Activated CD4-positive, alpha-beta memory T cell treated with anti-CD3 and anti-CD28 coated beads for 36 hours (primary cell): ENCODE measurements at regions not wholly inside any gene's neighbourhood (a gene's known extent, or its start where the extent isn't known, plus 50 kb on each side); places are given as distances from the start of the nearest gene placed in this dataset.
"Not testable (repeated sequence)": the region's sequence is repeated elsewhere in the genome, so short reads cannot be mapped to it uniquely, and the experiment has no call there.

ENCODE experiments used
- CTCF ChIA-PET: fragments of 350-600 bp; sonication (Branson Sonifier 250); formaldehyde crosslinking; loops from one replicate; lab custom pipeline; 2021; ENCODE audit warnings: antibody characterized with exemption, inconsistent platforms; lab: Charles Lee
- POLR2A ChIA-PET: fragments of 350-600 bp; sonication (Branson Sonifier 250); formaldehyde crosslinking; loops from one replicate; lab custom pipeline; 2021; ENCODE audit warnings: antibody characterized with exemption; lab: Charles Lee
- DNase-seq: peaks from one replicate; pipeline ENCODE4 v3.0.0-alpha.2; 2020
- H3K27ac Mint-ChIP-seq: one replicate; pipeline ENCODE4 v1.8.0; 2021; ENCODE audit warnings: mixed read lengths
- H3K27me3 Mint-ChIP-seq: one replicate; pipeline ENCODE4 v1.8.0; 2021; ENCODE audit warnings: mixed read lengths
- H3K36me3 Mint-ChIP-seq: one replicate; pipeline ENCODE4 v1.8.0; 2021; ENCODE audit warnings: mixed read lengths
- H3K4me1 Mint-ChIP-seq: one replicate; pipeline ENCODE4 v1.8.0; 2021; ENCODE audit warnings: low read depth, mixed read lengths
- H3K4me3 Mint-ChIP-seq: one replicate; pipeline ENCODE4 v1.8.0; 2021; ENCODE audit warnings: mild to moderate bottlenecking, mixed read lengths
- H3K9me3 Mint-ChIP-seq: one replicate; pipeline ENCODE4 v1.8.0; 2021; ENCODE audit warnings: mixed read lengths
- intact Hi-C: fragments of 100-400 bp; cut with micrococcal nuclease; formaldehyde crosslinking; loops from one replicate; pipeline ENCODE4 v1.15.1; 2023

- H3K4me3 Mint-ChIP-seq, intact Hi-C loops, H3K9me3 Mint-ChIP-seq, H3K4me1 Mint-ChIP-seq, H3K27ac Mint-ChIP-seq, H3K36me3 Mint-ChIP-seq, DNase-seq, CTCF ChIA-PET, POLR2A ChIA-PET: not testable (repeated sequence)
- H3K27me3 Mint-ChIP-seq, result peaks cover 10% of the 10 kb centered on the region
Measured at GRCh38 chr1:198404632-198405031, 135.8 kb downstream of the ATP6V1G3 start.

- Mint-ChIP-seq H3K9me3 (peaks cover 4% of the 10 kb centered on the region), H3K4me1 (no peaks in the 10 kb centered on the region), H3K36me3 (no peaks in the 10 kb centered on the region), H3K27ac (no peak overlapping the region), H3K27me3 (peaks cover 14% of the 10 kb centered on the region), H3K4me3 (no peak overlapping the region)
- POLR2A ChIA-PET, result interaction anchor here (0.6 kb wide), 1 partner anchor 584 kb away, joined by 4 read pairs; no protein-coding TSS in a partner anchor
- no peak for DNase-seq
- CTCF ChIA-PET, result no interaction called here
- intact Hi-C loops, result no loop called here
Measured at GRCh38 chr1:198400063-198400462, 140.4 kb downstream of the ATP6V1G3 start.

- Mint-ChIP-seq H3K27me3 (peaks cover 13% of the 10 kb centered on the region), H3K4me1 (no peaks in the 10 kb centered on the region), H3K27ac (no peak overlapping the region), H3K4me3 (no peak overlapping the region), H3K36me3 (no peaks in the 10 kb centered on the region), H3K9me3 (no peaks in the 10 kb centered on the region)
- ChIA-PET CTCF (no interaction called here), POLR2A (interaction anchor here (0.6 kb wide), 1 partner anchor 584 kb away, joined by 4 read pairs; no protein-coding TSS in a partner anchor)
- DNase-seq, result no peak
- intact Hi-C loops, result no loop called here
Measured at GRCh38 chr1:198399452-198399851, 141.0 kb downstream of the ATP6V1G3 start.

GRCh38 chr1:198397208-198397808, 143.2 kb downstream of the ATP6V1G3 start:
- peaks cover 13% of the 10 kb centered on the region for H3K27me3 Mint-ChIP-seq
- intact Hi-C loops, result no loop called here
- ChIA-PET POLR2A (no interaction called here), CTCF (no interaction called here)
- H3K4me3 Mint-ChIP-seq, result no peak overlapping the region
- no peaks in the 10 kb centered on the region for H3K36me3 Mint-ChIP-seq
- H3K27ac Mint-ChIP-seq, result no peak overlapping the region
- H3K9me3 Mint-ChIP-seq, result no peaks in the 10 kb centered on the region
- DNase-seq, result no peak
- H3K4me1 Mint-ChIP-seq, result no peaks in the 10 kb centered on the region

GRCh38 chr1:198391393-198392020, 149.0 kb downstream of the ATP6V1G3 start:
- Mint-ChIP-seq H3K4me1 (no peaks in the 10 kb centered on the region), H3K9me3 (no peaks in the 10 kb centered on the region), H3K36me3 (no peaks in the 10 kb centered on the region), H3K27me3 (peaks cover 3% of the 10 kb centered on the region), H3K4me3 (no peak overlapping the region), H3K27ac (no peak overlapping the region)
- no peak for DNase-seq
- CTCF ChIA-PET, result interaction anchor here (0.5 kb wide), 1 partner anchor 123 kb away, joined by 4 read pairs; no protein-coding TSS in a partner anchor
- intact Hi-C loops, result no loop called here
- POLR2A ChIA-PET, result interaction anchor here (0.6 kb wide), 1 partner anchor 13 kb away, joined by 4 read pairs; no protein-coding TSS in a partner anchor

- Mint-ChIP-seq H3K36me3 (no peaks in the 10 kb centered on the region), H3K4me3 (no peak overlapping the region), H3K4me1 (no peaks in the 10 kb centered on the region), H3K27me3 (peaks cover 3% of the 10 kb centered on the region), H3K27ac (no peak overlapping the region), H3K9me3 (no peaks in the 10 kb centered on the region)
- ChIA-PET CTCF (interaction anchor here (0.5 kb wide), 1 partner anchor 14 kb away, joined by 3 read pairs; no protein-coding TSS in a partner anchor), POLR2A (no interaction called here)
- intact Hi-C loops, result no loop called here
- no peak for DNase-seq
Measured at GRCh38 chr1:198387587-198387986, 152.9 kb downstream of the ATP6V1G3 start.

- Mint-ChIP-seq H3K27ac (no peak overlapping the region), H3K4me1 (peaks cover 30% of the 10 kb centered on the region), H3K36me3 (peaks cover 6% of the 10 kb centered on the region), H3K9me3 (peaks cover 9% of the 10 kb centered on the region), H3K4me3 (no peak overlapping the region), H3K27me3 (no peaks in the 10 kb centered on the region)
- no peak for DNase-seq
- CTCF ChIA-PET, result no interaction called here
- POLR2A ChIA-PET, result no interaction called here
- intact Hi-C loops, result no loop called here
Measured at GRCh38 chr1:198380275-198380674, 160.2 kb downstream of the ATP6V1G3 start.

- H3K27me3 Mint-ChIP-seq, result no peaks in the 10 kb centered on the region
- H3K4me3 Mint-ChIP-seq, result no peak overlapping the region
- intact Hi-C loops, result no loop called here
- ChIA-PET POLR2A (no interaction called here), CTCF (interaction anchor here (1.1 kb wide), 1 partner anchor 11 kb away, joined by 3 read pairs; no protein-coding TSS in a partner anchor)
- no peak for DNase-seq
- H3K4me1 Mint-ChIP-seq, result peaks cover 31% of the 10 kb centered on the region
- peaks cover 13% of the 10 kb centered on the region for H3K9me3 Mint-ChIP-seq
- no peak overlapping the region for H3K27ac Mint-ChIP-seq
- peaks cover 17% of the 10 kb centered on the region for H3K36me3 Mint-ChIP-seq
Measured at GRCh38 chr1:198377702-198378101, 162.8 kb downstream of the ATP6V1G3 start.

- ChIA-PET CTCF (interaction anchor here (0.7 kb wide), 1 partner anchor 13 kb away, joined by 3 read pairs; no protein-coding TSS in a partner anchor), POLR2A (no interaction called here)
- no peak overlapping the region for H3K27ac Mint-ChIP-seq
- peaks cover 17% of the 10 kb centered on the region for H3K36me3 Mint-ChIP-seq
- peaks cover 13% of the 10 kb centered on the region for H3K9me3 Mint-ChIP-seq
- DNase-seq, result no peak
- H3K27me3 Mint-ChIP-seq, result peaks cover 2% of the 10 kb centered on the region
- H3K4me3 Mint-ChIP-seq, result no peak overlapping the region
- peaks cover 16% of the 10 kb centered on the region for H3K4me1 Mint-ChIP-seq
- intact Hi-C loops, result no loop called here
Measured at GRCh38 chr1:198374288-198374687, 166.2 kb downstream of the ATP6V1G3 start.

- Mint-ChIP-seq H3K4me3 (no peak overlapping the region), H3K4me1 (peaks cover 9% of the 10 kb centered on the region), H3K27me3 (peaks cover 2% of the 10 kb centered on the region), H3K36me3 (peaks cover 17% of the 10 kb centered on the region), H3K27ac (no peak overlapping the region), H3K9me3 (peaks cover 16% of the 10 kb centered on the region)
- intact Hi-C loops, result no loop called here
- ChIA-PET CTCF (interaction anchor here (0.7 kb wide), 1 partner anchor 14 kb away, joined by 3 read pairs; no protein-coding TSS in a partner anchor), POLR2A (no interaction called here)
- DNase-seq, result no peak
Measured at GRCh38 chr1:198373376-198373775, 167.1 kb downstream of the ATP6V1G3 start.
